GM19351 (cell line): ENCODE measurements at regions not wholly inside any gene's neighbourhood (a gene's known extent, or its start where the extent isn't known, plus 50 kb on each side); places are given as distances from the start of the nearest gene placed in this dataset.
"Not testable (repeated sequence)": the region's sequence is repeated elsewhere in the genome, so short reads cannot be mapped to it uniquely, and the experiment has no call there.

Experiments
- ATAC-seq: cut with Tn5 transposase; IDR thresholded peaks from one replicate; pipeline ENCODE4 v1.9.1; 2021; ENCODE audit warnings: mild to moderate bottlenecking, moderate library complexity; ENCODE audit not compliant: unreplicated experiment

- ATAC-seq, result not testable (repeated sequence)
Observed at GRCh38 chr7:150096213-150096994, 222.6 kb downstream of the ATP6V0E2 start.

DNA sequence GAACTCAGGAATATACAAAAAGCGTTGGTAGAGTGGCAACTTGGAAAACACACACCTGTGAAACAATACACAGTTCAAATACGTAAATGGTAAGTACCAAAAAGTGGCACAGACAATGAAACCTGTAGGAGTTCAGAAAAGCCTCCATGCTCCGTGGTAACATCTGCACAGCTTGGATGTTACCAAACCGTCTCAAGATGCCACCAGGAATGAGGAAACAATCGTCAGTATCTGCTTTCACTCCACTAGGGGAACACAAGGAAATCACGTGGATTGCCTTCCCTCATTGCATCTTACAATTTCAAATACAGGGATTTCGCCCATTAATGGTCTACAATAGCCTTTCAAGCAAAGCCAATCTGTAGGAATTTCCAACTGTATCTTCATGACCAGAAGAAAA is 224.6 kb upstream of the LRRC61 start:
- ATAC-seq, result not testable (repeated sequence)

- ATAC-seq, result not testable (repeated sequence)
Observed at GRCh38 chr7:150101282-150101681, 221.9 kb upstream of the LRRC61 start.

GRCh38 chr7:150107283-150107682 is 215.9 kb upstream of the LRRC61 start:
- not testable (repeated sequence) for ATAC-seq

- ATAC-seq, result not testable (repeated sequence)
Observed at GRCh38 chr7:150110375-150110820, 212.8 kb upstream of the LRRC61 start.

GRCh38 chr7:150110882-150111281 is 212.3 kb upstream of the LRRC61 start:
- not testable (repeated sequence) for ATAC-seq

- ATAC-seq, result not testable (repeated sequence)
Observed at GRCh38 chr7:150111373-150112139, 211.6 kb upstream of the LRRC61 start.

DNA sequence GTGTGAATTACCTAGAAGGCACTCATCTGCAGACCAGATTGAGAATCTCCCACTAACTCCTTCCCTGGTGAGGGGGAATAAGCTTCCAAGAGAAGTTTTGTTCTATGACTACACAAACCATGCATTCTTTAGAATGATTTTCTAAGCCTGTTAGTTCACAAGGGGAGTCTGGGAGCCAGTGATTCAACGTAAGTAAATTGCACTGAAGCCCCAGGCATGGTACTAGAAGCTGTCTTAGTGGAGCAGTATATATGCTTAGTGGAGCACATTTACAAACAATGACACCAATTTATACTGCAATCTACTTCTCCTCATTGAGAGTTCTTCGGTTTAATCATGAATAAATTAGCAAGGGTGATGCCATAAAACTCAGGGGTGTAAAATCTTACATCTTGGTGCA is 209.9 kb upstream of the LRRC61 start:
- ATAC-seq, result not testable (repeated sequence)

- not testable (repeated sequence) for ATAC-seq
Observed at GRCh38 chr7:150114591-150114990, 208.6 kb upstream of the LRRC61 start.

DNA sequence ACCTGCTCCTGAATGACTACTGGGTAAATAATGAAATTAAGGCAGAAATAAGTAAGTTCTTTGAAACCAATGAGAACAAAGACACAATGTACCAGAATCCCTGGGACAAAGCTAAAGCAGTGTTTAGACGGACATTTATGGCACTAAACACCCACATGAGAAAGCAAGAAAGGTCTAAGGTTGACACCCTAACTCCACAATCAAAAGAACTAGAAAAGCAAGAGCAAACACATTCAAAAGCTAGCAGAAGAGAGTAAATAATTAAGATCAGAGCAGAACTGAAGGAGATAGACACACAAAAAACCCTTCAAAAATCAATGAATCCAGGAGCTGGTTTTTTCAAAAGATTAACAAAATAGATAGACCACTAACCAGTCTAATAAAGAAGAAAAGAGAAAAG is 203.2 kb upstream of the LRRC61 start:
- not testable (repeated sequence) for ATAC-seq

DNA sequence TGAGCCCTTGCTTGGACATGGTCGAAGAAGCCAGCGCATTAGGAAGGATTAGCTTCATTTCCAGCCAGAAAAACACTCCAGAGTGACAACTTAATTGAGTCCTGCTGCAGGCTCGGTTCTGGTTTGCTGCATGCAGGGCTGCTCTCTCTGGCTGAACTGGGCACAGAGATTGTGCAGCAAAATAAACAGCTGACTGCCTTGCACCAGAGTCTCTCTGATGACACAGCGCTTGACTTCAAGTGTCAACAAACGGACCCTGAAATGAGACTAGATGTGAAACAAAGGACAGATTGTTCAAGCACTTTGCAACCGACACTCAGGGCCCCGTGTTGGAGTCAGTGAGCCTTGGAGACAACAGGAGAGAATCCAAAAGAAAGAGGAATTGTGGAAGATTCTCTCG is 197.3 kb upstream of the LRRC61 start:
- ATAC-seq, result not testable (repeated sequence)

DNA sequence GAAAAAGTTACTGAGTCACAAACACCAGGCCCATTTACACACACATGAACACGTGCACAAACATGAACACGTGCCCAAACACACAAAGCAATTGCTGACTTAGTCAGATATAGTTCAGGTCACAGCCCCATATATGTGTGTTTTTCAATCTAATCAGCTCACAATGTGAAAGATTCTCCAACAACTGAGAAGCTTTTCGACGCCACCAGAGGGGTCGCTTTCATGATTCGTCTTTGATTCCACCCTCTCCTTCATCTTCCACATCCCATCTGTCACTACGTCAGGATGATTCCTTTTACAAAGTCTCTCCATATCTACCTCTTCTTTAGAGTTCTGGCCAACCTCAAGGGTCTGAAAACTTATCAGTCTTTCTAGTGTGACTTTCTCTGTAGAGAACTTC is 188.7 kb upstream of the LRRC61 start:
- not testable (repeated sequence) for ATAC-seq

- ATAC-seq, result not testable (repeated sequence)
Observed at GRCh38 chr7:150135620-150136190, 187.4 kb upstream of the LRRC61 start.

DNA sequence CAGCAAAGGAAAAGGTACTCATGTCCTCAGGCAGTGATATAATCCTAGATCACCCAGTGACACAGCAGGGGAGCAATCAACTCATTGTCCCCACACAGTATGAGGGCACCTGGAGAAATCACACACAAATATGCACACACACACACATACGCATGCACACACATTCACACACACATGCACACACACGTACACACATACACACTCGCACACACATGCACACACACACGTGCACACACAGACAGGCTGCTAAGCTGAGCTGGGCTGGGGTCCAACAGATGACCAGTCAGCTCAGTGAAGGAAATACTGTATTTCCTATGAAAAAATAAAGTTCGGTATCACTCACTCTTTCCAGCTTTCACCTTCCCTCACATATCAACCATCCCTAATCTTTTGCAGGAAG is 183.3 kb upstream of the LRRC61 start:
- ATAC-seq, result not testable (repeated sequence)

DNA sequence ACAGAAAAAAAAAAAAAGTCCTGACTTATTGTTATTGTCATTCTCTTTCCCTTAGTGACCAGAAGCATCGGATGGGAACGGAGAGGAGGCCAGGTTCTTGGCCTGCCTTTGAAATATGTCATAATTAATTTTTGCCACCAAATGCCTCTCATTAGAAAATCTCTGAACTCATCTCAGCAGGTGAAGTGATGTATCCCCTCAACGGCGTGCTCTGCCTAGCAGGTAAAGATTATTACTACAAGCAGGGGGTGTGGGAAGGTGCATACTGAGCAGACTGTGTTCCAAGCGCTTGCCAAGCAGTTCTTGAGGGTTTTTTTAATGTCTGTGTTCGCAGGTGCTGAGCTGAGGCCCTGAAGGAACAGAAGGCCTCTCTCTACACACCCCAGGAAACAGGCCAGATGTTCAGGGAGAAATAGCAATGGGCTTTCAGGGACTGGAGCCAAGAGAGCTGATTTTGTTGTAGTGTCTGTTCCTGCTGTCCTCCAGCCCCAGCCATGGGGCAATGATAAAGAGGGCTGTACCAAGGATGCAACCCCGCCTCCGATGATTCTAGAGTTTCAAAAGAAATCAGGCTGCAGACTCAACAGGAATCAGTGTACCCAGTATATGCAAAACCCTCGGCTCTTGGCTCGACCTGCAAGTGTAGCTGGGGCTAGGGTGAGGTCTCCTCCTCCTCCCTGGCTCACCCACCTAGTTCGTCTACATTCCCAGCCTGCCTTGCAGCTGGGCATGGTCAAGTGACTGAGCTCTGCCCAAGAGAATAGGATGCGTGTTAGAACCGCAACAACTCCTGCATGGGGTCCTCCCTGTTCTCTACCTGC is 181.4 kb upstream of the LRRC61 start:
- not testable (repeated sequence) for ATAC-seq

DNA sequence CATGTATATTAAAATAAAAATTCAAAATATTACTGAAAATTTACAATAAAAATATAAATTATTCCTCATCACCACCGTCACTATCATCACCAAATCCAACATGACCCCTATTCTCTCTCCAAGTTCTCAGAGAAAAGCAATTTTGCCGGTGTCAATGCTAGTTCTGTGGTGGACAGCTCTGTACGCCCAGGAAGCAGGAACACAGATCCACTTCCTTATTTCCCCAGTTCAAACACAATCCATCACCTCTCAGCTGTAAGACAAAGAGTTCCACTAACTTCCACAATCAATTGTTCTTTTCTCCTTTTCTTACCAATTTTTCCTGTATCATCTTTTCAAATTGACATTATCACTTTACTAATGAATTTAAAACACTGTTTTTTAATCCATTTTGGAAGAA is 177.0 kb upstream of the LRRC61 start:
- not testable (repeated sequence) for ATAC-seq

DNA sequence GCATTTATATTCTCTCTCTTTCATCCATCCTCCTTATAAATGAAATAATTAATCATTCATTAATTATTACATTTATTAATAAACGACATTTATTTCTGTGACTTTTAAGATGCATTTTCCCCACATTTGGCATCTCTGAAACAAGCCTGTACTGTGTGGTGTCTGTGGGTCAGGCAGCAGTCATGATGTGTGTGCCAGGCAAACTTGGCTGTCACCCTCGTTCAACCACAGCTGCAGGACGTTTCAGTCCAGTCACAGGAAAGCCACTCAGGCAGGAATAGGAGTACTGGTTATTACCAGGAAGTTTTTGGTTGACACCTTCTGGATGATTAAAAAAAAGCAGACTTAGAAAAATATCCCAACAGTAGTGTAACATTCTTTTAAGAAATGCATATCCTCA is 175.6 kb upstream of the LRRC61 start:
- ATAC-seq, result not testable (repeated sequence)

GRCh38 chr7:150156015-150156414 is 167.1 kb upstream of the LRRC61 start:
- ATAC-seq, result not testable (repeated sequence)

GRCh38 chr7:150158696-150159095 is 164.5 kb upstream of the LRRC61 start:
- ATAC-seq, result not testable (repeated sequence)

DNA sequence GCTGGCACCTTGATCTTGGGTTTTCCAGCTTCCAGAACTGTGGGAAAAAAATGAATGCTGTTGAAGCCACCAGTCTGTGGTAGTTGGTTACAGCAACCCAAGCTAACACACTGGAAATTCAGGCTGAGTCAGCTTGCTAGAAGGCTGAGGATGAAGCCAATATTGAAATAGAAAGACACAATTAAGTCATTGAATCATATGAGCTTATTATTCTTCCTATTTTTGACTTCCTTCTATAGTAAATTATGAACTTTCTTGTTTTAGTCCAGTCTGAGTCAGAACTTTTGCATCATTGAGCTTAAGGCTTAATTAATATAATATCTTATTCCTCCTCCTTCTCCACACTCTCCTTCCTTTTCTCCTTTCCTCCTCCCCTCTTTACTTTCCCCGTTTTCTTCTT is 153.6 kb upstream of the LRRC61 start:
- not testable (repeated sequence) for ATAC-seq
